Right lobe of liver (tissue), 4 donors: ENCODE measurements at regions not wholly inside any gene's neighbourhood (a gene's known extent, or its start where the extent isn't known, plus 50 kb on each side); places are given as distances from the start of the nearest gene placed in this dataset.

Experiments used
- POLR2A ChIP-seq: fragments of 450-650 bp; IDR thresholded peaks from one replicate; pipeline ENCODE4 v1.6.1; 2017; ENCODE audit warnings: antibody characterized with exemption, mild to moderate bottlenecking
- TF ChIP-seq, protein P1 (sequence below), 4 donors: fragments of 200-600 bp in 3 of 4; fragments of 450-650 bp in 1 of 4; IDR thresholded peaks; one replicate each; pipeline versions ENCODE4 v1.5.1 to v1.8.0; 2016 to 2022; ENCODE audit warnings: antibody characterized with exemption in 4 of 4, mild to moderate bottlenecking in 2 of 4
- donor health status: DM: no; HTN: no; CAD: no.
- donor health status: DM: no; HTN: no; CAD: no.
- donor health status: DM: no; HTN: yes; CAD: no.

GRCh38 chr4:26032630-26033317, 118.8 kb downstream of the SMIM20 start:
- no peak for TF ChIP-seq POLR2A
- TF ChIP-seq, protein P1, sequence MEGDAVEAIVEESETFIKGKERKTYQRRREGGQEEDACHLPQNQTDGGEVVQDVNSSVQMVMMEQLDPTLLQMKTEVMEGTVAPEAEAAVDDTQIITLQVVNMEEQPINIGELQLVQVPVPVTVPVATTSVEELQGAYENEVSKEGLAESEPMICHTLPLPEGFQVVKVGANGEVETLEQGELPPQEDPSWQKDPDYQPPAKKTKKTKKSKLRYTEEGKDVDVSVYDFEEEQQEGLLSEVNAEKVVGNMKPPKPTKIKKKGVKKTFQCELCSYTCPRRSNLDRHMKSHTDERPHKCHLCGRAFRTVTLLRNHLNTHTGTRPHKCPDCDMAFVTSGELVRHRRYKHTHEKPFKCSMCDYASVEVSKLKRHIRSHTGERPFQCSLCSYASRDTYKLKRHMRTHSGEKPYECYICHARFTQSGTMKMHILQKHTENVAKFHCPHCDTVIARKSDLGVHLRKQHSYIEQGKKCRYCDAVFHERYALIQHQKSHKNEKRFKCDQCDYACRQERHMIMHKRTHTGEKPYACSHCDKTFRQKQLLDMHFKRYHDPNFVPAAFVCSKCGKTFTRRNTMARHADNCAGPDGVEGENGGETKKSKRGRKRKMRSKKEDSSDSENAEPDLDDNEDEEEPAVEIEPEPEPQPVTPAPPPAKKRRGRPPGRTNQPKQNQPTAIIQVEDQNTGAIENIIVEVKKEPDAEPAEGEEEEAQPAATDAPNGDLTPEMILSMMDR (IDR thresholded peaks at IDR 0.05) = no peak
